NCI-H460 (cell line): ENCODE measurements at regions not wholly inside any gene's neighbourhood (a gene's known extent, or its start where the extent isn't known, plus 50 kb on each side); places are given as distances from the start of the nearest gene placed in this dataset.

Experiments used
- DNase-seq: peaks from one replicate; pipeline ENCODE4 v3.0.0-alpha.2; 2016; ENCODE audit warnings: low read depth; ENCODE audit errors: extremely low read depth

GRCh38 chr6:40726853-40727252 is 139.7 kb upstream of the LRFN2 start:
- DNase-seq, result no peak

- DNase-seq, result no peak
These were observed 138.2 kb upstream of the LRFN2 start for GRCh38 chr6:40725390-40725789.

GRCh38 chr6:40724886-40725285 is 137.7 kb upstream of the LRFN2 start:
- no peak for DNase-seq

DNA sequence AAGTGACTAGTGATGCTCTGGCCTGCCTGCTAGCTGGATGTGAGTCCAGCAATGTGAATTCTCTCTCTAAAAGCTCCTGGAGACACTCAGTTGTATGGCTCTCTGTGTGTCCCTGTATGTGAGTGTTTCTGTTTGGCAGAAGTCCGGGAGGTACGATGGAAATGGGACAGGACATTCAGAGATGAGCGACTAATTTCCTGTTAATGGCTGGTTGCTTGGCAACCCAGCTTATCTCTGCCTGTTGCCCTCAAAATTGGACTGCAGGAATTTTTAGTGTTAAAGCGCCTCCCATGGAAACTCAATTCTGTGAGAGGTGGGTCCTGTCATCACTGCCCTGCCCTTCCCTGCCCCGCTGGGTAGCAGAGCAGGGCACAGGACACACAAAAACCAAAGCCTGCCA is 136.8 kb upstream of the LRFN2 start:
- DNase-seq, result no peak

DNA sequence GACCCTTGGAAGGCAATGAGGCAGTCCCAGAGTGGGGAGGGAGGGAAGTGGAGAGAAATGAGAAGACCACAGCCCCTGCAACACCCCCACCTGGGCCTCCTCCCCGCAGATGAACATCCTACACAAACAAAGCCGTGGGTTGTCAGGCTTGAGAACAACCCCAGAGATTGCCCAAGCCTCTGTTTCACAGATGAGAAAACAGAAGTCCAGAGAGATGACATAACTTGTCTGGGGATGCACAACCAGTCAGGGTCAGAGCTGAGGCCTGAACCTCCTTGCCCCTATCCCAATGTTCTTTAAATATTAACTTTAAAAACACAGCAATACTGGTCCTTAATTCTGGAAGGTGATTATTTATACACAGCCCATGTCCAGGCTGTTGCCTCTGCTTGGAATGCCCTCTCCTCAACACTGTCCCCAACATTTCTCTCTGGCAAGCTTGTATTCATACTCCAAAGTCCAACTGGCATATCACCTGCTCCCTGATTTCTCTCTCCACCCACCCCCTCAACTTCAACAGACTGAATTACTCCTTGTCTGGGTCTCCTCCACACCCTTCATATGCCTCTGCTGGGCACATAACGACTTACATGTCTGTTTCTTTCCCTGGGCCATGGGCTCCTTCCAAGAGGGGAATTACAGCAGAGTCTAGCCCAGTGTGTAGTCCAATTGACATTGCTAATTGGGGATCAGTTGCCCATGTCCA is 135.5 kb upstream of the LRFN2 start:
- no peak for DNase-seq

DNA sequence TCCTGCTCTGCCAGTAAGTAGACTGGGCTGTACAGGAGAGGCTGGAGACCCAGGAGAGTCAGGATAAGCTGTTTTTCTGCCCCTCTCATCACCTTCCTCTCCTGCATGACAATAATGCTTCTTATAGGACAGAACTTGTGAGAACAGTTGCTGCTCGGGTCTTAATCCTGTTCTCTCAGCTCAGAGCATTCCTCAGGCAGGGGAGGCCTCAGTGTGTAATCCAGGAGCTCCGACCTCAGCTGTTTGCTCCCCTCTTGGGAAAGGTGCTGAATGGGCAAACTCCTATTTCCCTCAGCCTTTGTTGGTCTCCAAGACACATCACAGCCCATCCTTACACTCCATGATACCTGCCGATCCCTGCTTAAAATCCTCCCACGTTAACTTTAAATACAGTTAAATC is 134.9 kb upstream of the LRFN2 start:
- no peak for DNase-seq

DNA sequence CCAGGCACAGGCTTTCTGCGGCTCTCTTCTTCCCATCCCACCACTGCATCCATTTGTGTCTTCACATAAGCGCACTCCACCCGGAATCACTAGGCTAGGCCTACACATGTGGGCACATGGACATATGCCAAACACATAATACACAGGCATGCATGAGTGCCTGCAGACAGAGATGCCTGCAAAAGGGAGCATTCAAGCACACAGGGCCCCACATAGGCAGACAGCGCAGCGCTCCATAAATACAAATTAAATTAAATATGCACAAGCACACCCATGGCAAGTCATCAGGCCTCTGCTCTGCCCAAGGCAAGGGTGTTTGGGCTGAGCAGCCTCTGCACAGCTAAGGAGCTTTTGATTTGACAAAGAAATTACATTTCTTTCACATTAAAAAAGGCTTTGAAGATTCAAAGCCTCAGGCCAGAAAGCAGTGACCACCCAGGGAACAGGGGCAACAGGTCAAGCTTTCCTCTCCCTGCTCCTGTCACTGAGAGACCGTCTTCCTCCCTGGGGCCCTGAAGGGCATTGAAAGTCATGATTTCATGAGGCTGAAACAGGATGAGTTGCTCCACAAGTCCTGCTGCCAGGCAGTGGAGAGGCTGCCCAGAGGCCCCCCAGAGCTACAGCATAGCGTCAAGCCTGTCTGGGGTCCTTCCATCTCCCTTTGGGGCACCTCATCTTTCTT is 134.2 kb upstream of the LRFN2 start:
- DNase-seq, result no peak

DNA sequence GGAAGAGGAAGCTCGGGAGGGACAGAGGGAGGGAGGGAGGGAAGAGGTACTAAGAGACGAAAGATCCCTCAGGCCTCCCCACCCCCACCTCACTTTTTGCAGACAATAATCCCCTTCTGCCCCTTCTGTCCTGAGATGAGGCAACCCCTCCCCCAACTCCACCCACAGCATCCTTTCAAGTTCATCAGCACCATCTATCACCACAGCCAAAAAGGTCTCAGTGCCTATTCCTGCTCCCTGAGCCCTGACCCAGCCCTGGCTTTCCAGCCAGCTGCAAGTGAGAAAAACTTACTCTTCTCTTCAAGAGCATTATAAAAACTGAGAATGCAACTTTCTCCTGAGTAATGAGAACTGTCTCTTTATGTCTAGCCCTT is 133.2 kb upstream of the LRFN2 start:
- no peak for DNase-seq

DNA sequence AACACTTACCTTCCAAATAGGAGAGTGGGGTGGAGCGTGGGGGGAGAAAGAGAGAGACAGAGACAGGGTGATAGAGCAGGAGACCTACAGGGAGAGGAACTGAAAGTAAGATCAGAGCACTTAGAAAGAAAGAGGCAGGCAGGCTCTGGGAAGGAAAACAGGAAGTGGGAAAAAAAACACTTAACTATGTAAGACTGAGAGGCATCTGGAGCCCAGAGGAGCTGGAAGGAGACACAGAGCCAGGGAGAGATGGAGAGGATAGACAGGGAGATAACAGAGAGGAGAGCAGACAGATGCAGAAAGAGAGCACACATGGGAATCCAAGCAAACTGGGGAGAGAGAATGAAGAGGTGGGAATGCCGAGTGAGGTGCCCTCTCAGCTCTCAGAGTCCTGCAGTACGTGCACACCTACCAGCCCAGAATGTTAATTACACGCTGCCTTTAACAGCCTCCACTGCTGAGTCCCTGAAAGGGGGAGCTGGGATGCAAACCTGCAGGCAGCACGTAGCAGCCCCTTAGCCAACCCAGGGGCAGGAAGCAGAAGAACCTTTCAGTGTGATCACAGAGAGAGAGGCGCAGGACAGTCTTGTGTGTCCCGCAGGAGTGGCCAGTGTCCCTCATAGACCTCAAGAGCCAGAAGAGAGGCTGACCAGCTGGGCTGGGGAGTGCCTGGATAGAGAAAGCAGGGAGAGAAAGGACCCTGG is 132.7 kb upstream of the LRFN2 start:
- DNase-seq, result no peak

DNA sequence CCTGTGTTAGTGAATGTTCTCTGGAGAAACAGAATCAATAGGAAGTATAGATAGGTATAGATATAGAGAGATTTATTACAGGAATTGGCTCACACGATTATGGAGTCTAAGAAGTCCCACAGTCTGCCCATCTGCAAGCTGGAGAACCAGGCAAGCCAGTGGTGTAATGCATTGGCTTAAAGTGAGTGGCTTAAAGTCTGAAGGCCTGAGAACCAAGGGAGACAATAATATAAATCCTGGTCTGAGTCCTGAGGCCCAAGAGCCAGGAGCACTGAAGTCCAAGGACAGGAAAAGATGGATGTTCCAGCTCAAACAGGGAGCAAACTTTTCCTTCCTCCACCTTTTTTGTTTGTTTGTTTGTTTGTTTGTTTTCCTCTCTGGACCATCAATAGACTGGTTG is 131.2 kb upstream of the LRFN2 start:
- DNase-seq, result no peak

- no peak for DNase-seq
These were observed 130.4 kb upstream of the LRFN2 start for GRCh38 chr6:40717411-40718057.

DNA sequence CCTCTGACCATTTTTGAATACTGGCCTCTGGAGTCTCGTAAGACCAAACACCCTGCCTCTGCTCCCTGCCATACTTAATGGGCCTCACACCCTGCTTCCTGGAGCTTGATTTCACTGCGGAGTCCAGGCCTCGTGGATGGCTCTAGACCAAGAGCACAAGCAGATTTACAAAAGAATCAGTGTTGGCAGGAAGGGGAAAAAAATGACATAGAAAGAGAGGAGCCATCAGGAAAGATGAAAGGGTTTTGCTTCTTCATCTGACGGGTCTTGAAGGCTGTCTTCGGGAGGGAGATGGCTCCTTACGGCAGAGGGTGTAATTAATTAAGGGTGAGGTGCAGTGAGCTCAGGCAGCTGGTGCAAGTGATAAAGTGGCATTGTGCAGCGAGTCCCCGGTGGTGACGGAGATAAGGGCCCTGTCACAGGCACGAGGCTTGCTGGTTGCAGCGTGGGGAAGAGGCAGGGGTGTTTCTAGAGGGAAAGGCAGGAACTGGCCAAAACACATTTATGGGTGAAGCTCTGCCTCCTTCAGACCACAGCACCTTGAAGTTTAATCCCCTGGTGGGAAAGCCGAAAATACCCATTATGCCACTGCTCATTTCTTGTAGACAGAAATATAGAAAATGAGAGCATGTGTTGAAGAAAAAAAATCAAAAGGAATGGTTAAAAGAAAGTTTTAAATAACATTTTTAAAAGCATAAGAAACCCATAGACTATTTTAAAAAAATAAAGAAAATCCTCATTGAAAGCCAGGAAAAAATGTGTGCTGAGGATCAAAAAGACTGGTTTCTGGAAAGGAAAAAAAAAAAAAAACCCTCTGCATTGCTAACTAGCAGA is 128.6 kb upstream of the LRFN2 start:
- no peak for DNase-seq

DNA sequence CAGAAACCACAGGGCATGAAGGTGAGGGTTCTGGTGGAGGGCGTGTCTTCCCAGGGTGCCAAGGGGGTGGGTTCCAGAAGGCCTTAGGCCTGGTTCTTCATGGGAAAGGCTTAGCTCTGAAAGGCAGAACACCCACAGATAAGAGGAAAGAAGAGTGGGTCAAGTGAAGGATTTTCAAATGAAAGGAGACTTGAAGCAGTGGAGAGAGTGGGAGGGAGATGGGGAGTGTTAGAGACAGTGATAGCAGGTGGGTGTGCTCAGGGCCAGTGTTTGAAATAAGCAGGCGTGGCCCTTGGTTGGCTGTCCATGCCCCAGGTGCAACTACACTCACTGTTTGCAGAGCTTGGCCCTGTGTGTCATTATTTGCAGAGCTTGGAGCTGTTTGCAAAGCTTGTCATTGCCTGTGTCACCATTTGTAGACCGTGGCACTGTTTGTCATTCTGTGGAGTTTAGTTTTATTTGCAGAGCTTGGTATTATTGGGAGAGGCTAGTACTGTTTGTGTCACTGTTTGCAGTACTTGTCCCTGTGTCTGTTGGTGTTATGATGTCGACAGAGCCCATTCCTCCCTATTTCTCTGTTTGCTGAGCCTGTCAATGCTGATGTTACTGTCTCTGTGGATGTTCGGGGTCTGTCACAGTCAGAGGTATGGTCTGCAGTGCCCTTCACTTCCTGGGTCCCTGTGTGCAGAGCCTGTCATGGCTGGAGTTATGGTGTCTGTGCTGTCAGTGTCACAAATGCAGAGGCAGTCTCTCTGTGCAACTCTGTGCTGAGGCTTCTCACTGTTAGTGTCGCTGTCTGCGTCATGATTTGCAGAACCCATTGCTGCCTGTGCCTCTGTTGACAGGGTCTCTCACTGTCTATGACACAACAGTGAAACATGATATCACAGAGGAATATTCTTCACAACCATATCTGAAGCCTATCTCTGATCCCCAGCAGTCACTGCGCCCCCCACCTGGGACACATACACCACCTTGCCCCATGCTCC is 127.7 kb upstream of the LRFN2 start:
- DNase-seq, result no peak

DNA sequence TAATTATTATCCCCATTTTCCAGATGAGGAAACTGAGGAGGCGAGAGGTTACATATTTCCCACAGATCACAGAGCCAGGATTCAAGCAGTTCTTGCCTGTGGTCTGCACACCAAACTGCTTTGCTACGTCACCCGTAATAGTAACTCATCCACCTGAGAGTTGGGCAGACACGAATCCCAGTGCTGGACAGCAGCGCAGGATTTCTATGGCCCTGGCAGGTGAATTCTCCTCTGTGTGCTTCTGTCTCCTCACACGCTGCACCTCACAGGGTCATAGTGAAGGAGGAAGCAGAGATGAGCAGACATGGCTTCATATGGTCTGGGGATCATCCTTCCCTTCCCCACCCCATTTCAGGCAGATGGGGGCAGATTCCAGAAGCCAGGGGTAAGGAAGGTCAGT is 127.0 kb upstream of the LRFN2 start:
- DNase-seq, result no peak

DNA sequence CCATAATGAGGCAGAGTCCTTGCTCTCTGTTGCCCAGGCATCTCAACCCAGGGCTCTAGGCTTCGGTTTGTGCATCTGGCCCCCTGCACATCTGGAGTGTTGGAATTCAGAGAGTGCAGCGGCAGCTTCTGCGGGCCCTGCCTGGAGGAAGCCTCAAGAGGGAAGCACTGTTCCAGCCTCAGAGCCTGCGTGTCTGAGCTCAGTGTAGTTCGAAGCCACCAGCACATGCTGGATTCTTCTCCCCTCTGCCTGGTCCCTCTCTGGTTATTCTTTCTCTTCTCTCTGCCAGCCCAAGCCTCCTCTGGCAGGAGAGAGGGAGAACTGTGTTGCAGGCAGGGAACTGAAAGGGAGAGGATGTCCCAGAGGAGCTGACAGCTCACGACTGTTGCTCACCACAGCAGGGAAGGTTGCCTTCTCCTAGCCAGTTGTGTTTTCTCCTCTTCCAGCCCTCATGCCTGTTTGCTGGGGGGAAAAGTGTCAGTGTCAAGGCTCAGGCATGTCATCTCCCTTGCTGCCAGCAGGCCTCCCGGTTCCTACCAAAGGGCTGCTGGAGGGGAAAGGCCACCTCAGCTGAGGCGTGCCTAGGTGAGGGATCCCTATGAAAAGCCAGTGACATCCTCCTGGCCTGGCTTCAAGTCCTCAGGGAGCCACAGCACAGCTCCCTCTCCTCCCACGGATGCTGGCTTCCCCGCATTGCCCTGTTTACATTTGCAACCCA is 126.0 kb upstream of the LRFN2 start:
- DNase-seq, result no peak

GRCh38 chr6:40710626-40711330 is 123.6 kb upstream of the LRFN2 start:
- DNase-seq, result no peak

DNA sequence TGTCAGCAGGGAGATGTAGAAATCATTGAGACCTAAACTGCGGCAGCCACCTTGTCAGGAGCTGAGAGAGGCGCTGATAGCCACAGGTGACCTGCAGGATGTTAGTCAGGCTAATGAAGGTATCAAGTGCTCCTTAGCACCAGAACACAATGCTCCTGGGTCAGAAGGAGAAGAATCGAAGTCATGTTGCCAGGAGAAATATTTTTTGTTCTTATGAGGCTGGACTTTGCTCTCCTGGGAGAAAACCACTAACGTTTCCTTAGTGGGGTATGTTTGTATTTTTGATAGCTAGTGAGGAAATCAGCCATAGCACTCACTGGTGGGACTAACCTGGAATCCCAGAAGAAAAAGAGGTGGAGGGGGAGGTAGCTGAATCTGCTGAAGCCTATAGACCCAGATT is 120.9 kb upstream of the LRFN2 start:
- no peak for DNase-seq

DNA sequence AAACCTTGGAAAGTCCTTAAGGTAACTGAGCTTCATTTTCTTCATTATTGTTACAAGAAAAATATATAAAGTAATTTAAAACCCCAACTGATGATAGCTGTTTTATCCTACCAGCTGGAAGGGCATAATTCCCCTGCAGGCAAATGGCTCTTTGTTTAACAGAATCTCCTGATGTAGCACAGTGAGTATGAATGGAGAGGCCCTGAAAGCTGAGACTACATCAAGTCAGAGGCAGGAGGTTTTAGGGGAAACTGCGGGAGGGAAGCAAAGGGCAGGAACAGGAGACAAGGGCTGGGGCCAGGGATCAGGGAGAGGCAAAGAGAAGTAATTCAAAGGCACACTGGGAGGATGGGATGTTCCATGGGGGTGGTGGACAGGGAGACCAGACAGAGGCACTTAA is 119.0 kb upstream of the LRFN2 start:
- no peak for DNase-seq
